ENCODE measurements at regions not wholly inside any gene's neighbourhood (a gene's known extent, or its start where the extent isn't known, plus 50 kb on each side); places are given as distances from the start of the nearest gene placed in this dataset.

- TF ChIP-seq, protein P1, sequence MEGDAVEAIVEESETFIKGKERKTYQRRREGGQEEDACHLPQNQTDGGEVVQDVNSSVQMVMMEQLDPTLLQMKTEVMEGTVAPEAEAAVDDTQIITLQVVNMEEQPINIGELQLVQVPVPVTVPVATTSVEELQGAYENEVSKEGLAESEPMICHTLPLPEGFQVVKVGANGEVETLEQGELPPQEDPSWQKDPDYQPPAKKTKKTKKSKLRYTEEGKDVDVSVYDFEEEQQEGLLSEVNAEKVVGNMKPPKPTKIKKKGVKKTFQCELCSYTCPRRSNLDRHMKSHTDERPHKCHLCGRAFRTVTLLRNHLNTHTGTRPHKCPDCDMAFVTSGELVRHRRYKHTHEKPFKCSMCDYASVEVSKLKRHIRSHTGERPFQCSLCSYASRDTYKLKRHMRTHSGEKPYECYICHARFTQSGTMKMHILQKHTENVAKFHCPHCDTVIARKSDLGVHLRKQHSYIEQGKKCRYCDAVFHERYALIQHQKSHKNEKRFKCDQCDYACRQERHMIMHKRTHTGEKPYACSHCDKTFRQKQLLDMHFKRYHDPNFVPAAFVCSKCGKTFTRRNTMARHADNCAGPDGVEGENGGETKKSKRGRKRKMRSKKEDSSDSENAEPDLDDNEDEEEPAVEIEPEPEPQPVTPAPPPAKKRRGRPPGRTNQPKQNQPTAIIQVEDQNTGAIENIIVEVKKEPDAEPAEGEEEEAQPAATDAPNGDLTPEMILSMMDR (IDR thresholded peaks at IDR 0.05; ENCODE audit: low read depth, low read length, missing input control): no peak
- TF ChIP-seq RAD21 (IDR thresholded peaks at IDR 0.05) (no peak), JUND (IDR thresholded peaks at IDR 0.05) (no peak), RXRA (IDR thresholded peaks at IDR 0.05) (no peak), REST (IDR thresholded peaks at IDR 0.05) (no peak), TAF1 (conservative IDR thresholded peaks at IDR 0.05) (no peak), MAX (IDR thresholded peaks at IDR 0.05) (no peak), SP1 (IDR thresholded peaks at IDR 0.05) (no peak), GABPA (IDR thresholded peaks at IDR 0.05 in 1 of 2, conservative IDR thresholded peaks at IDR 0.05 in 1 of 2) (no peak), EGR1 (IDR thresholded peaks at IDR 0.05; ENCODE audit: low read depth in 2 of 2) (no peak)
Measured at GRCh38 chr4:92182006-92182735, 121.6 kb upstream of the GRID2 start.
